HCT116 (cell line): ENCODE measurements at regions not wholly inside any gene's neighbourhood (a gene's known extent, or its start where the extent isn't known, plus 50 kb on each side); places are given as distances from the start of the nearest gene placed in this dataset.

Experiments
- CTCF ChIP-seq, 3 experiments: fragments of 200-600 bp in 1 of 3; sonication (generic) in 1 of 3; IDR thresholded peaks in 2 of 3; conservative IDR thresholded peaks in 1 of 3; 2 replicates each; pipeline ENCODE4 v1.5.1; 2012 to 2017; ENCODE audit warnings: low read depth in 2 of 3, low read length in 2 of 3, antibody characterized with exemption in 1 of 3, borderline replicate concordance in 1 of 3, control low read depth in 1 of 3, mild to moderate bottlenecking in 1 of 3, mixed read lengths in 1 of 3, mixed run types in 1 of 3, moderate library complexity in 1 of 3; ENCODE audit not compliant: insufficient read depth in 1 of 3
- EZH2phosphoT487 ChIP-seq: fragments of 200-600 bp; IDR thresholded peaks from 2 replicates; pipeline ENCODE4 v1.6.1; 2018; ENCODE audit warnings: antibody characterized with exemption, borderline replicate concordance
- MAX ChIP-seq: IDR thresholded peaks from 2 replicates; pipeline ENCODE4 v1.6.1; 2012
- SIN3A ChIP-seq: IDR thresholded peaks from 2 replicates; pipeline ENCODE4 v1.6.1; 2012; ENCODE audit warnings: low read depth
- SRF ChIP-seq: IDR thresholded peaks from 2 replicates; pipeline ENCODE4 v1.6.1; 2012; ENCODE audit warnings: low read depth

- no peak for TF ChIP-seq MAX
- no peak for TF ChIP-seq SIN3A
- no peak for TF ChIP-seq CTCF (IDR thresholded peaks at IDR 0.05 in 2 of 3, conservative IDR thresholded peaks at IDR 0.05 in 1 of 3; ENCODE audit: borderline replicate concordance in 1 of 3, insufficient read depth in 1 of 3, low read depth in 2 of 3, low read length in 2 of 3)
- no peak for TF ChIP-seq SRF
- TF ChIP-seq EZH2phosphoT487 = no peak
Observed at GRCh38 chr12:131351319-131352028, 359.4 kb upstream of the SFSWAP start.
